ENCODE measurements at regions not wholly inside any gene's neighbourhood (a gene's known extent, or its start where the extent isn't known, plus 50 kb on each side); places are given as distances from the start of the nearest gene placed in this dataset.

DNA sequence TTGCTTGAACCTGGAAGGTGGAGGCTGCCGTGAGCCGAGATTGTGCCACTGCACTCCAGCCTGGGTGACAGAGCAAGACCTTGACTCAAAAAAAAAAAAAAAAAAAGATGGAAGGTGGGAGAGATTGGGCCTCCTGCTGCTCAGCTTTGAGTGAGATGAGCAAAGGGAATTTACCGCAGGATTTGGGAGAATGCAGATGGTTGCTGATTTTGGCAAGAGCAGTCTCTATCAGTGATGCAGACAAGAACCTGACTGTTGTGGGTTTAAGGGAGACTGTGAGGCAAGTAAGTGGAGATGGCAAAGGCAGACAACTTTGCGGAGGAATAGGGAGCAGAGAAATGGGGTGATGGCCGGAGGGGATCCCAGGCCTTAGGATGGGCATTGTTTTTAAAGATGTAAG is 1140.8 kb upstream of the AUTS2 start:
- DNase-seq: no peak

DNA sequence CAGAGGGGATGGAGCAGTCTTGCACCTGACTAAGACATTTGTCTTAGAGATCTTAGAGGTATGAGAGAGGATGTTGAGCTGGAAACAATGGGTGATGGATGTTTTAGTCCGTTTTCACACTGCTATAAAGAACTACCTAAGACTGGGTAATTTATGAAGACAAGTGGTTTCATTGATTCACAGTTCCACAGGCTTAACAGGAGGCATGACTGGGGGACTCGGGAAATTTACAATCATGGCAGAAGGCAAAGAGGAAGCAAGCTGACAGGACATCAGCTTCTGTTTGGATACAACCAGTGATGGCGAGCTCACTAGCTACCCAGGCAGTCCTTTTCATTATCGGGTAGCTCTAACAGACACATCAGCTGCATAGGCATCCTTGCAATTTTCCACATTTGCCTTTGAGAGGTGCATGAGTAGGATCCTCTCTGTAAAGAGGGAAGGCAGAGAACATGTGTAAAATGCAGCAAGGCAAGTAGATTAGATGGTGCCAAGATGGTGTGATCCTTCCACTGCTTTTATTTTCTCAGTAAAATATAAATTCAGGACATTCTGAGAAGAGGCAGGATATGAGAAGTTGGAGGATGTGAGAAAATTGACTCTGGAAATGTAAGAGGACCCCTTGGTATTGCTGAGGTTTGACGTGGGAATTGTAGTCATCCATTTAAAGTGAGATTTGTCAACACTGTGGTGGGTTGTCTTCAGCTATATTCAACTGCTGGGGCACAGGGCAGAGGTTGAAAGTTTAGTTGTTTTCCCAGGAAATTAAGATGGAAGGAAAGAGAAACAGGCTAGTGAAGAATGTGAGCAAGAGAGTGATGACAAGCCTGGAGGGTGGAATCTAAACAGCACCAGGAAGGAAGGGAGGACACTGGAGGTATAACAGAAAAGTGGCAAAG is 1140.0 kb upstream of the AUTS2 start:
- no peak for DNase-seq

DNA sequence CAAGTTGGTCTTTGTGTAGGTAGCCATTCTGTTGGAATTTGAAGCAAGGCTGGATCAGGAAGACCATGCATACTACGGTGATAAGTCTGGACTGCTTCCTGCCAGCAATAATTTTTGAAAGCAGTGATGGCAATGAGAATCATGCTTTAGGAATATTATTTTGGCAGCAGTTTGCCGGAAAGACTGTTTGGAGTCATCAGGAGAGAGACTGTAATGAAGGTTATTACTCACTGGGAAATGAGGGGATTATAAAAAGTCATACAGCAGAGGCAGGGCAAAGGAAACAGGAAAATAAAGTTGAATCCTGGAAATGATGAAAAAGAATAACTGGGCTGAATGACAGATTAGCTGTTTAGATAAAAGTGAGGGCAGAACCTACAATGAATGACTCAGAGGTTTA is 1136.8 kb upstream of the AUTS2 start:
- DNase-seq: no peak

- DNase-seq: no peak
These were observed 1127.3 kb upstream of the AUTS2 start for GRCh38 chr7:68470836-68471435.

GRCh38 chr7:68472688-68473087 is 1125.6 kb upstream of the AUTS2 start:
- DNase-seq: no peak

- DNase-seq: no peak
These were observed 1123.5 kb upstream of the AUTS2 start for GRCh38 chr7:68474661-68475216.

- no peak for DNase-seq
These were observed 1121.3 kb upstream of the AUTS2 start for GRCh38 chr7:68476966-68477365.

DNA sequence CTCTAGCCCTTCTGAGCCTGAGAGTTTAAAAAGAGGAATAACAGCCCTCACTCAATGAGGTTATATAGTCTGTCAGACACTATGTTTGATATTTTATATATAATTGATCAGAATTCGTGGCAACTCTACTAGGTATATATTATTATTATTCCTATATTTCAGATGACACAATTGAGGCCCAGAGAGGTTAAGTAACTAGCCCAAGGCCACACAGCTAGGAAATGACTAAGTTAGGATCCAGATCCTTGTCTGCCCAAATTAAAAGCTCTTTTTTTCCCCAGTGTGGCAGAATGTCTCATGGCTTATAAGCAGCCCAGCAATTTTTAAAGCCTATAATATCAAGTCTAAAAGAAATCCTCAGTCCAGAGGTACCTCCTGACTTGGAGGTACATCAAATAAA is 1119.9 kb upstream of the AUTS2 start:
- no peak for DNase-seq

- no peak for DNase-seq
These were observed 1115.5 kb upstream of the AUTS2 start for GRCh38 chr7:68482800-68483199.

DNA sequence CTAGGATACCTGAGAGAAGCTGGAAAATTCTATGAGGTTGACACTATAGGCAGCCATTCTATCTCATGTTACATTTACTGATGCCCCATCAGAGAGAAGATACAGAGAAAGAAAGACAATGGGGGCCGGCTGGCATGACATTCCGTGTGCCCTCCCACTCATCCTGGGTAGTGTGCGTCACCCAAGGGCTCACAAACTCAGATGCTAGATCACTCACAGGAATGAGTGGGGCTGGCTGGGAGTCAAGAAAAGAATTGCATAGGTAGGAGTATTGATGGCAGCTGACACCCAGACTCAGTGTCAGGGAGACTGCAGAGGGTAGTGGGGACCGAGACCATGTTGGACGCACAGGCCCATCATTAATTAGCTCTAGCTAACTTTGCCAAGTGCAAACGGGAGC is 1113.5 kb upstream of the AUTS2 start:
- DNase-seq: no peak

- DNase-seq: no peak
These were observed 1112.9 kb upstream of the AUTS2 start for GRCh38 chr7:68485253-68485917.

DNA sequence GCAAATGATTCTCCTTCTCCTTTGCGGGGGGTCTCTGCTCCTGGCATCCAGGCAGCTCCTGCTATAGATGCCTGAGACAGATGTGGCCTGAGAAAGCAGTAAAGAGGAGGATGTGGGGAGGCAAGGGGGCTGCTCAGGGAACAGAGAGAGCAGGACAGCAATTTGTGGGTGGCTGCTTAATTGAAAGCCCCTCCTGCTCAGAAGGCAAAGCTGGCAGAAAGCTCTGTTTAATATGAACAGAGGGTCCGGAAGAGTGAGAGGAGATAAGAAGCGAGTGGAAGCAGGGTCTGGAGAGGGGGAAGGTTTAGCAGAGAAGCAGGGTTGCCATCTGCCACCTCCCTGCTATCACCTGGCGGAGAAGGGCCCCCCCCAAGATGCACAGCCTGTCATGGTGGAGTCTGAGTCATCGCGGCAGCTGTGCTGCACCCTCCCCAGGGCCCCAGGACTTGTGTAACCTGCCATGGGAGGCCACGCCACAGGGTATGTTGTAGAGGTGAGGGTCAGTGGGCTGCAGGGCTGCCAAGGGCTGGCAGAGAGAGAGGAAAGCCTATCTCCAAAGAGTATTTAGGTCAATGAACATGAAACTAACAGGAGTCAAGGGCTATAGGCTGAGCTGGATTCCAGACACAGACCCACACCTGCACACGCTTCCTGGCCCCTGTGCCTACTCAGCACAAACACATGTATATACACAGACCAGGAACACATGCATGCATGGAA is 1109.8 kb upstream of the AUTS2 start:
- DNase-seq: no peak

GRCh38 chr7:68491523-68492358 is 1106.5 kb upstream of the AUTS2 start:
- no peak for DNase-seq

GRCh38 chr7:68492359-68492690 is 1106.0 kb upstream of the AUTS2 start:
- no peak for DNase-seq

DNA sequence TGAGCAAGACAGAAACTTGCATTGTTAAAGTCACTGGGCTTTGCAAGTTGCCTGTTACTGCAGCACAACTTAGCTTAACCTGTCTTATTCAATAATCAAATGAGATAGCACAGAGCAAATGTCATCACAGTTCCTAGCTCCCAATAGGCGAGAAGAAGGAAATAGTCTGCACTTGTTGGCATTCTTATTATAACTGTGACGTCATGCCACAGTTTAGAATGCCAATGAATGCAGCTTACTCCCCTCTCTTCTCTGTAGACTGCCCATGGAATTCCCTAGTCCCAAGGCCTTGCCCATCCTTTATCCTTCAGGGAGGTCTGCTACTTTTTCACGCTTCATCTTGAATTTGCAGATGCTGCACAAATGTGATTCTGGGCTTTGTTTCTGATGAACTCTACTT is 1094.9 kb upstream of the AUTS2 start:
- no peak for DNase-seq

DNA sequence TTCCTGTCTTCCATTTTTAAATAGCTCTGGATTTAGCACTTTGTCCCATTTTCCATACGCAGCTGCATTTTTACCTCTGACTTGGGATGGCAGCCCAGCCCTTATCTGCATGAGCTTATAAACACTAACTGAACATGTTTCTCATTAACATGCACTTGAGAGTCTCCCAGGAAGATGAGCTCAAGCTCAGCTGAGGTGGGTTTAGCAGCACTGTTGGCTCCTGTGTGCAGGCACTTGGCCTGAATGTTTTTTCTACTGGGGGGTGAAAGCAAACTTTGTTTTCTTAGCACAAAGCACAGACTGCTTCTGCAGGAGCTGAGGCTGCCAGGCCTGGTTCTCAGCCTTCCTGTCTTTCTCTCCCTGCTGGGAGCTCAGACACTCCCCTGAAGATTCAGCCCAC is 1093.6 kb upstream of the AUTS2 start:
- DNase-seq: no peak

DNA sequence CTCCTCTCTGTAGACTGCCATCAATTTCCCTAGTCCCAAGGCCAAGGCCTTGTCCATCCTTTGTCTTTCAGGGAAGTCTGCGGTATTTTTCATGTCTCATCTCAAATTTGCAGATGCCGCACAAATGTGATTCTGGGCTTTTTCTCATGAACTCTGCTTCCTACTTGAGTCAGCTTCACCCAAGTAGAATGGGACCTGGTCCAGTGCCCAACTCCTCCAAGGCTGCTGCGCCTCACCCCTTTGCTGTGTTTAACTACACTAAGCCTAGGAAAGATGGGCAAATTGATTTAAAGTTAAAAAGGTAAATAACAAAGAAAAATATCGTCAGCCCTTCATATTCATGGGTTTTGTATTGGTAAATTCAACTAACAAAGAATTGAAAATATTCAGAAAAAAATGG is 1092.6 kb upstream of the AUTS2 start:
- no peak for DNase-seq

DNA sequence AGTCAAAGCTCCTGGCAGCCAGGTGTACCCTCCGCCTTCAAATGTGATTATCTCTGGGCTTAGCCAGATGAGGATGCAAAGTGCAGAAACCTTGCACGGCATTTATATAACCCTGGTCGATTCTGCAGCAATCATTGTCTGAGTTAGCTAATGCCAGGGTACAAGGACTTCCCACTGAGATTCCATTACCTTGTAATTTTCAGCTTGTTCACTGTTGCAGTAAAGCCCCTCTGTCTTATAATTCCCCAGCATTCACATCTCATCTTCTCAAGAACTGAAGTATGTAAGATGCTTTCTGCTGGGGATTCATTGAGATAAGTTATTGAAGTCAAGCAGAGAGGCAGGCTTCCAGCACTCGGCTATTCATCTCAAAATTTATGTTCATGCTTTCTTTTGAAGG is 1090.6 kb upstream of the AUTS2 start:
- no peak for DNase-seq

DNA sequence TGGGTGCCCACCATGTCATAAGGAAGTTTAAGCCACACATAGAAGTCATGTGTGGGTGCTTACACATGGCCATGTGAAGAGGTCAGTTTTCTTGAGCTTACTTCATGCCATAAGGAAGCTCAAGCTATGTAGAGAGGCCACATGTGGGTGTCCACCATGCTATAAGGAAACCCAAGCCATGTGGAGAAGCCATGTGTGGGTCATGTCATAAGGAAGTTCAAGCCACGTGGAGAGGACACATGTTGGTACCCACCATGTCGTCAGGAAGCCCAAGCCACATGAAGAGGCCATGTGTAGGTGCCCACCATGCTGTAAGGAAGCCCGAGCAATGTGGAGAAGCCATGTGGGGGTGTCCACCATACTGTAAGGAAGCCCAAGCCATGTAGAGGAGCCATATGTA is 1089.2 kb upstream of the AUTS2 start:
- DNase-seq: no peak

DNA sequence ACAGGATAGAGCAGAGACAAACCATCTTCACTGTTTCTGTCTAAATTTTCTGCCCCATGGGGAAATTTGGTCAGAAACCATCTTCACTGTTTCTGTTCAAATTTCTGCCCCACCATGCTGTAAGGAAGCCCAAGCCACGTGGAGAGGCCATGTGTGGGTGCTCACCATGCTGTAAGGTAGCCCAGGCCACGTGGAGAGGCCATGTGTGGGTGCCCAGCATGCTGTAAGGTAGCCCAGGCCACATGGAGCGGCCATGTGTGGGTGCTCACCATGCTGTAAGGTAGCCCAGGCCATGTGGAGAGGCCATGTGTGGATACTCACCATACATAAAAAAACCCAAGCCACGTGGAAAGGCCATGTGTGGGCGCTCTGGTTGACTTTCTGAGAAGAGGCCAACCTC is 1088.7 kb upstream of the AUTS2 start:
- no peak for DNase-seq

GRCh38 chr7:68511281-68511680 is 1087.0 kb upstream of the AUTS2 start:
- no peak for DNase-seq

DNA sequence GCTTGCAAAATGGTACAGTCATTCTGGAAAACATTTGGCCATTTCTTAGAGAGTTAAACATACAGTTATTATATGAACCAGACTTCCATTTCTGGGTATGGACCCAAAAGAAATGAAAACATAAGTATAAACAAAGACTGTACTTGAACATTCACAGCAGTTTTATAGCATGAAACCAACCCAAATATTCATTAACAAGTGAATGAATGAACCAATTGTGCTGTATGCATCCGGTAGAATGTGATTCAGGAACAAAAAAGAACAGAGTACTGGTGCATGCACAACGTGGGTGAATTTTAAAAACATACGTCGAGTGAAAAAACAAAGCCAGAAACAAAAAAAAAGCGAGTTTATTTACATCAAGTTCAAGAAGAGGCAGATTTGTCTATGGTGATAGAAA is 1085.8 kb upstream of the AUTS2 start:
- no peak for DNase-seq
